ENCODE measurements at regions not wholly inside any gene's neighbourhood (a gene's known extent, or its start where the extent isn't known, plus 50 kb on each side); places are given as distances from the start of the nearest gene placed in this dataset.
A peak's percentile ranks its signal among the peaks of the same experiment; 100 is the strongest.

DNA sequence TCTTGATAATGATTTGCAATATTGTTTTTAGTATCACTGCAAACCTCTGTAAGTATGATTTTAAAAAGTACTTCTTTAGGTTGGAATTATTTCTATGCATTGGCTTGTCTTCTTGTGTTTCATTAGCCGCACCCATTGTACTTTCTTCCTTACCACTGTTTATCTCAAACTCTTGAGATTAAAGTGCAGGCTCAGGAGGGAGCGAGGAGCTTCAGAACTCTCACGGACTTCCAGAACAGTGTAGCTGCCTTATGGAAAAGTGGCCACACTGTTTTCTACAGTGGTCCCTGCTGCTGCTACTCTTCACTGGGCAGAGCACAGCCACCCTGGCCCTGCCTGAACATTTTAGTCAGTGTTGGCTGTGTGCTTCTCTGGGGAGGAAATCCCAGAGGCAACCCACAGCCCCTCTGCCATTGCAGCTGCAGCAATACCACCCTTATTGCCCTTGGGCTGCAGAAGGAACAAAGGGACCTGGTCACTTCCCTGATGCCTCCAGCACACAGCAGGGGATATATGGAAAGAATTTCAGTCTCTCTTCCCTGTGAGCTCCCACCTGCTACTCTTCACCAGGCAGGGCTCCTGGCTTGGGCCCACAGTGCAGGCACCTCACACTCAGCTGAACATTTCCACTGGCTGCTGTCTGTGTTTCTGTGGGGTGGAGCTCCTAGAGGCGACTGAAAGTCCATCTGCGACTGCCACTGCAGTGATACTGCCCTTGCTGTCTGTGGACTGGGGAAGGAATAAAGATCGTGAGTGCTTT lies 91.7 kb upstream of the MAP3K4 start:
- DNase-seq: no peak

DNA sequence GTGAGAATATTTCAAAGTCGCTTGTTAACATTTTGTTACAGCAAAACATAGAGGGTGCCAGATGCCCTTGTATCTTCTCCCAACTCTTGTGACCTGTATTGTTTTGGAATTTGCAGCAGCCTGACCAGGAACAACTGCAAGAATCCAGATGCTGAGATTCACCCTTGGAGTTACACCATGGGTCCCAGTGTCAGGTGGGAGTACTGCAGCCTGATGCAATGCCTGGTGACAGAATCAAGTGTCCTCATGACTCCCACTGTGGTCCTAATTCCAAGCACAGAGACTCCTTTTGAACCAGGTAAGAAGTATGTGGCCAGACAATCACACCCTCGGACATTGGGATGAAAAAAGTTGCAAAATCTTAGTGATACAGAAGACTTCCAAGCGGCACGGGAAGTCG lies 79.6 kb upstream of the MAP3K4 start:
- DNase-seq: no peak

DNA sequence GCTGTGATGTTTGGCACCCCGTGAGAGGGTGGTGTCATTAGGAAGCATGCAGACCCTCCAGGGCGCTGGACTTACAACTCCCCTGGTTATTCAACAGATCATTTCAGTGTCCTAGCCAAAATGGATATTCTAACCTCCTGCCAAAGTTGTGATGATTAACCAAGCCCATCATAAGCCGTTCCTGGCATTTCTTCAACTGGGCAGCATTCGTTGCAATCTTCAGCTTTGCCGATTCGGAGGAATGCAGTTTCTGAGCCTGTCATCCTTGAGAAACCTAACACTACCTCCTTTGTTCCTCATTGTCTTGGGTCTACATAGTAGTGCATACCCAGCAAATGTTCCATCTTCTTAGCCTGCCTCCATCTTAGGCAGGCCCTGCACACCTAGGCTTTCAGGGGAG lies 79.2 kb upstream of the MAP3K4 start:
- DNase-seq: no peak

DNA sequence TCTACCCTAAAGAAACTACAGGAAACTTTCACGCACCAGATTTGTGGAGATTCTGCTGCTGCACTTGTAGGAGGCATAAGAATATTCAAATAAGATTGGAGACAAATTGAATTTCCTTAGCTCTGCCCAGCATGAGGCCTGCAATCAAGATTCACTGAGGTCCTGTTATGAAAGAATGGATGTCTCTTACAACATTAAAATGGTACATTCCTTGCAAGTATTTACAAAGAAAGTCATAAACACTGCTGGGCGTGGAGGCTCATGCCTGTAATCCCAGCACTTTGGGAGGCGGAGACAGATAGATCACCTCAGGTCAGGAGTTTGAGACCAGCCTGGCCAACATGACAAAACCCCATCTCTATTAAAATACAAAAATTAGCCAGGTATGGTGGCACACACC lies 74.0 kb upstream of the MAP3K4 start:
- no peak for DNase-seq

DNA sequence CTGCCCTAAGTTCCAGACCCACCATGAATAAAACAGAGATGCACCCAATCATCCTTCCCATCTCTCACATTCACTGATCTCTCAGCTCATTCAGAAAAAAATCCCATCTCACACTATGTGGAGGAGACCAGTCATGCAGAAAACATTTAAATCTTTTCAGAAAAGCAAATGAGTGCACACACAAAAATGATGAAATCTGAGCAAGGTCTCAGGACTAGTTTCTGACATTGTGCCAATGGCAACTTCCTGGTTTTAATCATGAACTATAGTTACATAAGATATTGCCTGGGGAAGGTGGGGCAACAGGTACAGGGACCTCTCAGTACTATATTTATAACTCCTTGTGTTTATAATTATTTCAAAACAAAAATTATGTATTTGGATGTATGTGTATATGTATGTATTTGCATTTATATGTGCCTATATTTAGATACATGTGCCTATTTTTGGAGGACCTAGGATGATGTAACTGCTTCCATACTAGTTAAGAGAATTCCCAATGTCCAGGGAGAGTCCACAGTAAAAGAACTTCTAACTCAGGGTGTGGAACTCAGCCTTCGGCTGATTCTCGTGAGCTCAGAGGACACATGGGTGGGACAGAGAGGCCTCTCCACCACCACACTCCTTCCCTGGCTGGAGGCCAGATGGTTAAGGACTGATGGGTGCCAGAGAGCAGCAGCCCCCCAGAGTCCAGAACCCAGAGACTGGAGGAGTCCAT lies 71.7 kb upstream of the MAP3K4 start:
- DNase-seq: no peak

DNA sequence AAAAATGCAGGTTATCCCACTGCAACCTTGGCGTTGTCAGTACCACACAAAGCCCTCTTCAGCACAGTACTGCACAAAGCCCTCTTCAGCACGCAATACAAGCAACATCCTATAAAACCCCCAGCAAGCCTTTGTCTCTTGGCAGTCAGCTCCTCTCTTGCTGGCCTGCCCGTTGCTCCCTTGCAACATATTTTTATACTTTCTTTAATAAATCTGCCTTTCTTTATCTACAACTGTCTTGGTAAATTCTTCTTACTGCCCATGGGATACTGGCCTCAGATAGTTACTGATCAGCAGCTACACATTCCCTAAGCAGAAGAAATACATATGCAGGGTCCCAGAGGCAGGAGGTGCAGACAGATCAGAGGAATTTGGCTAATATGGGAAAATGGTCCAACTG lies 70.5 kb upstream of the MAP3K4 start:
- DNase-seq: no peak

DNA sequence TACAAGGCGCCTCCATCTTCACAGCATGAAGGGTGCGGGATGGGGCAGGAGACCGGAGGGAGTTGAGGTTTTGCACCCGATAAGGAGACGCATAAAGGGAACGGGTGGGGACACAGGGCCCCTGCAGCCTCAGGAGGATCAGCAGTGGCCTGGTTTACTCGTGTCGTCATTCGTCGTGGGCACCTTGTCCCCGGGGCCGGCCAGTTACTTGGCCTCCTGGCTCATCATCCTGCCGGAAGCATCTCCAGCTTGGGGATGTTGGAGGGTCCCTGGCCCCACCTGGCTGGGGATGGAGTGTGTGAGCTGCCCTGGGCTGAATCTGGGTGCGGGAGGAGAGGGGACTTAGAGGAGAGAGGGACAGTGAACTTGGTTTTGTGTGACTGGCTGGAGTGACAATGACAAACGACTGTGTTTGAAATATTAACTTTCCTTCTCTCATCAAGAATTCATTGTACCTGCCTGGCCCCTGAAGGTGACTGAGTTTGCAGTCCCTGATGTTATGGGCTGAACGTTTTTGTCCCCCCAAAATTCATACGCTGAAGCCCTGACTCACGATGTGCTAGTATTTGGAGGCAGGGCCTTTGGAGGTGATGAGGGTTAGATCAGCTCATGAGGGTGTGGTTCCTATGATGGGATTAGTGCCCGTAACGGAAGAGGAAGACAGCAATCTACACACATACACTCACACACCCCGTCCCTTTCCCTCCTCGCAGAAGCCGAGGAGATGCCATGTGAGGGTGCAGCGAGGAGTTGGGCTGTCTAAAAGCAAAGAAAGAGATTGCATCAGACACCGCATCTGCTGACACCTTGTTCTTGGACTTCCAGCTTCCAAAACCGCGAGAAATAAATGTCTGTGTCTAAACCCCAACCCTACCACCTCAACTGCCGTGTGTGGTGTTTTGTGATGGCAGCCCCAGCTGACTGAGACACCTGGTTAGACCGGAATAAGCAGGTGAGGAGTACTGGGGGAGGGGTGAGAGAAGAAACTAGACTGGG lies 65.0 kb upstream of the MAP3K4 start:
- no peak for DNase-seq

DNA sequence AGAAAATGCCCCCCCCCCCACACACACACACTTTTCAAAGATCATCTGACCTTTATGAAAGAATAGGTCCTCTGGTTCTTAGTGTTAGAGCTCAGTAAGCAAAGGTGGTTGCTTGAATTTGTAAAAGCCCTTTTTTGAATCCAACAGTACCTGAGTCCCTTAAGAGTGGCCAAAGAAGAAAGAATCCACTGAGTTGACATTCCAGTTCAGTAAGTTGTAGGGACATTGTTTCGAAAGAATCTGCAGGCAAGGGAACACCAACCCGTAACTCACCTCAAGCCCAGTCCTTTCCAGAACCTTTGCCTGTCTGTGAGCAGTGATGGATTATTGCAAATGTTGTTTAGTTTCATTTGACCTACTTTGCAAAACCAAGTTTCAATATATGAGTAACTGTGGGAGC lies 64.2 kb upstream of the MAP3K4 start:
- no peak for DNase-seq

DNA sequence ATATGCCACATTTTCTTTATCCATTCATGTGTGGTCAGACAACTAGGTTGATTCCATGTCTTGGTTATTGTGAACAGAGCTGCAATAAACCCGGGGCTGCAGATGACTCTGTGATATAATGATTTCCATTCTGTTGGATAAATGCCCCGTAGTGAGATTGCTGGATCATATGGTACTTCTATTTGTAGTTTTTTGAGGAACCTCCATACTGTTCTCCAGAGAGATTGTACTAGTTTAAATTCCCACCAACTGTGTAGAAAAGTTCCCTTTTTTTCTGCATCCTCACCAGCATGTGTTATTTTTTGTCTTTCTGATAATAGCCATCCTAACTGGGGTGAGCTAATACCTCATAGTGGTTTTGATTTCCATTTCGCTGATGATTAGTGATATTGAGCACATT lies 62.2 kb upstream of the MAP3K4 start:
- DNase-seq: no peak

DNA sequence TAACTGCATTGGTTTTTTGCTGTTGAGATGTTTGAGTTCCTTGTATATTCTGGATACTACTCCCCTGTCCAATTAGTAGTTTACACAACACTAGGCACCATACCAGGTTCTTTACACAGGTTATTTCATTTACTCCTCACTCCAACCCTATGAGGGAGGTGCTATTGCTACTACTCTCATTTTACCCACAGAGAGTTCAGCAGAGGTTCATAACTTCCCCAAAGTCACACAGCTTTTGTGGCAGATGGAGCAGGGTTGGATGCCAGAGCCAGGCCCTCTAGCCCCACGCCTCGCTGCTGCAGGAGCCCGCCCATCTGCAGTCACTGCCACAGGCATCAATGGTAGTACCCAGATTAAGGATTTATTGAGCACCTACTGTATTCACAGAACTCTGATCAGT lies 61.7 kb upstream of the MAP3K4 start:
- DNase-seq: no peak

DNA sequence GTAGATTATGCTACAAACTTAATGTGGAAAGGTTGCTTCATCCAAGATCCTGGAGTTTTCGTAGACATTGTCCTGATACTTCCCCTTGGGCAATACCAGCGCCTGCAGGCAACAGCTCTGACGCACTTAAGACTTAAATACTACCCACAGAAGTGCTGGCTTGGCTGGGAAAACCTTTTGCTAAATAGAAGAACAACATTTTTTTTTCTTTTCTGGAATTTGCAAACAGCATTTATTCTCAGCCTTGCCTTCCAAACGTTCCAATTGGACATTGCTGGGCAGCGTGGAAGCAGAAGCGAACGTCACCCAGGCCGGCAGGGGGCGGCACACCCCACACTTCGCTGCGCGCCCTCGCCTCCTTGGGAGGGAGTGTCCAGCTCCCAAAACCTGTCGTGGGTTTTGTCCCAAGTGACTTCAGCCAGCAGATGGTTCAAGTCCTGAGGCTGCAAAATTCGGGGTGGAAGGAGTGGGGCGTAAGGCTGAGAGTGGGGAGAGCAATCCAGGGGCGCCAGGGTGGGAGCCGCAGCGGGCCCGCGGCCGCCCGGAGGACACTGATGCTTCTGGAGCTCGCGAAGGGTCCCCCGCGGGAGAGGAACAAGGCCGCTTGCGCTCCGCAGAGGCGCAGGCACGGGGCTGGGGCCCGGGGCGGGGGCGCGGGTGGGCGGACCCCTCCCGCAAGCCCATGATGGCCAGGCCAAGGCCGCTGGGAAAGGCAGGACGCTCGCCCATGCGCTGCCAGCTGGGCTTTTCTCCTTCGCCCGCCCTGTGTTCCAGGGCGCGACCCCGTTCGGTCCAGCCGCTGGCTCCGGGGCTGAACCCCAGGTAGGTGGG lies 60.8 kb upstream of the MAP3K4 start:
- peak; percentile 76 to 77 for DNase-seq

DNA sequence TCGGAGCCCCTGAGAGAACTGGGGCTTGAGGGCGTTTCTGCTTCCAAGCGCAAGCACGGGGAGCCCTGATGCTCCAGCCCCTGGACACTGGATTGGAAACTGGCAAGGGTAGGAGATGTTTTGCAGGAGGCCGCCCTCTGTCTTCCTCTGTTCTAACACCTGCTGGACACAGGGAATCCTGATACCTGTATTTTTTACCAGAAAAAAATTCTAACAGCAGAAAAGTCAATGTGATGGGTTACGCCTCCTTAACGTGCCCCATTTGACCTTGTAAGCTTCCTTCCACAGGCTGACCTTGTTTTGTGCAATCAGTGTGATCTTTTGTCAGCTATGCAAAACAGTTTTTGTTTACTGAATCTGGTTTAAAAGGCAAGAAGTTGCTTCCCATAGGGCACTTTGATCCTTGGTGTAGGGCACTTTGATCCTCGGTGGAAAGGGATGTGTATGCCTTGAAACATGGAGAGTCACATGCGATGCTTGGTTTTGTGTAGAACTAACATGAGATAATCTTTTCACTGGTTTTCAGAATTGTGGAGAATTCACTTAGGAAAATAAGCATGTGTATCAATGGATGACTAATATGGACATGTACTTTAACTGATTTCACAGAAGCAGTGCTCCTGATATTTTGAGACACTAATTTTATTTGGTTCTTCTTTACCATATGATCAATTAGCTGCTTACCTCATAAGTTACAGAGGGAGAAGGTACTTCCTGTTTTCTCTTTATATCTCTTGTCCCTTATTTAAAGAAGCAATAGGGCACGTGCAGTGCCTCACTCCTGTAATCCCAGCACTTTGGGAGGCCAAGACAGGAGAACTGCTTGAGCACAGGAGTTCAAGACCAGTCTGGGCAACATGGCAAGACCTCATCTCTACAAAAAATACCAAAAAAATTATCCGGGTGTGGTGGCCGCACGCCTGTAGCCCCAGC lies 59.9 kb upstream of the MAP3K4 start:
- DNase-seq: no peak

DNA sequence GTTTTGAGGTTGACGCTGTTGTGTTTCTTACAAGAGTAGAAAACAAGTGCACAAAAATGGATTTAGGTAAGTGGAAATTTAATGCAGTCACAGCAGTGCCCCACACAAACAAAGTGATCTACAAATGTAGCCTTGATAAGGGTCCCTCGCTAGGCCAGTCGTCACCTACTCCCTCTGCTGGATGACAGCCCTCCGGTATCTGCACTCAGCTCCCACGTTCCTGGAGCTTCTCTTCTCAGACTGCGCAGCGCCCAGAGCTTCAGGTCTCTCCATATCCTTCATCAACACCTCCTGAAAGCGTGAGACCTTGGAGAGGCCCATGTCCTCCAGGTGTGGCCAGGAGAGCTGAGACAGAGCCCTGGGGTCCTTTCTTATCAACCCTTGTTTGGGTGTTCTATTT lies 58.3 kb upstream of the MAP3K4 start:
- no peak for DNase-seq

DNA sequence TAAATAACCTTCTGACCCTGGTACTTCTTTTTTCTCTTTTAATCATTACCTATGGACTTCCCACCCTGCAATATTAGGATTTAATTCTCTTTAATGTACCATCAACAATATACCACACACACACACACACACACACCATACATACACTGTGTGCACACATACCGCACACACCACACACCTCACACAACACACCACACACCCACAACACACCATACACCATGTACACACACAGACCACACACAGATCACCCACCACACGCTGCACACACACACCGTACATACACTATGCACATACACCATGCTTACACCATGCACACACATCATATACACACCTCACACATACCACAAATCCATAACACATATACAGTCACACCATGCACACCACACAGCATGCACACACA lies 57.4 kb upstream of the MAP3K4 start:
- DNase-seq: no peak

DNA sequence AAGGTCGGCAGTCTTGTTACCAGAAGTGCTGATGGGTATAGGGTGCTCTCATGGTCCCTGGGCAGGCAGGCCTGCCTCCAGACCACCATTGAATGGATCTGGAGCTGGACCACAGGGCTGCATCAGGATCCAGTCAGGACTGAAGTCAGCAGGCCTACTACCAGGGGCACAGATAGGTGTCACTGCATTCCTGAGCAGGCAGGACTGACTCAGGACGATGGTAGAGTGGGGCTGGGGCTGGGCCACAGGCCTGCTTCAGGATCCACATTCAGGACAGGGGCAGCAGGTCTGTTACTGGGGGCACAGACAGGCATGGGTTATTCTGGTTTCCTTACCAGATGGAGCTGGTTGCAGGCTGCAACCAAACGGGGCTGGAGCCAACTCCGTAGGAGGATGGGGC lies 51.4 kb upstream of the MAP3K4 start:
- no peak for DNase-seq

Measured in right lung (tissue), 2 donors.